ENCODE measurements at regions not wholly inside any gene's neighbourhood (a gene's known extent, or its start where the extent isn't known, plus 50 kb on each side); places are given as distances from the start of the nearest gene placed in this dataset.

- TF ChIP-seq CTCF (IDR thresholded peaks at IDR 0.05) = no peak
- TF ChIP-seq ZFX (IDR thresholded peaks at IDR 0.05; ENCODE audit: borderline replicate concordance) = no peak
Observed at GRCh38 chrX:45309801-45310200, 109.1 kb upstream of the DIPK2B start.
